LoVo (cell line): ENCODE measurements at regions not wholly inside any gene's neighbourhood (a gene's known extent, or its start where the extent isn't known, plus 50 kb on each side); places are given as distances from the start of the nearest gene placed in this dataset.
"Not testable (repeated sequence)": the region's sequence is repeated elsewhere in the genome, so short reads cannot be mapped to it uniquely, and the experiment has no call there.

ENCODE experiments used
- DNase-seq: peaks from one replicate; pipeline ENCODE4 v3.0.0-alpha.2; 2016; ENCODE audit warnings: low spot score

GRCh38 chr17:14622615-14623101, 321.8 kb downstream of the HS3ST3B1 start:
- no peak for DNase-seq

DNA sequence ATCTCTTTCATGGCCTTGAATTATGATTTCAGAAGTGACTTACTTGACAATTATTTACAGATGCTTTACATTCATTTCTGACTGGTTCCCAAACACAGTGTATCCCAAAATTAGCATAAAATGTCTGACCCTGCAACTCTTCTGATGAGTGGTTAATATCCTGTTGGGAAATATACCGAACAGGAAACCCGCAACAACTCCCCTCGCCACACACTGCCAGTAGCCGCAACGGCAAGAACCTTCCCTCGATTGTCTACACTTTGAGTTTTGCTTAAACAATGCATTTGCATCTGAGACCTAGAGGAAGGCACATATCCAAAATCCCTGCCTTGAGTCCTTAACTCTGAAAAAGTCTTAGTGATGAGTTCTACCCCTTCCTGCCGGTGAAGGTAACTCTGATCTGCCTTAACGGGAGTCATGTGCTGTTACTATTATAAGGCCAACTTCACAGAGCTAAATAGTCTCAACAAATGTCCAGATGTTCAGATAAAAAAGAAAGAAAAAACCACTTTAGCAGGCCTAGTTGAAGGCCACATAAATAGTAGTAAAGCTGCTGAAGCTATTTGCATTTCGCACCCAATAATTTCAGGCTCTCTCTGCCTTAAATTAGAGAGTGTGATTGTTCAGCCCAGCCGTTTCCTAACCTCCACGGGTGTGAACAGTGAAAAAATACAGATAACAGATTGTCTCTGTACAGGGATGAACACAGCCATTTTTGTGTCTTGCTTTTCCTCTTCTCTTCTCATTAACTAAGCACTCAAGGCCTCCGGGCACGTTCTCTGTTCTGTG, 321.1 kb downstream of the HS3ST3B1 start:
- no peak for DNase-seq

DNA sequence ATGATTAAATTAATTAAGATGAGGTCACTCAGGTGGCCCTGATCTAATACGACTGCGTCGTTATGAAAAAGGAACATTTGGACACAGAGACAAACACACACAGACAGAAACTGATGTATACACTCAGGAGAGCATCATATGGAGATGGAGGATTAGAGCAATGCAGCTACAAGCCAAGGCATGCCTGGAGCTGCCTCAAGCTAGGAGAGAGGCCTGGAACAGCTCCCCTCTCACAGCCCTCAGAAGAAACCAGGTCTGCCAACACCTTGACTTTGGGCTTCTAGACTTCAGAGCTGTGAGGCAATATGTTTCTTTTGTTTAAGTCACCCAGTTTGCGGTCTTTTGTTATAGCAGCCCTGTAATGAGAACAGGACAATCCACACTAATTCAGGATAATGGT, 318.9 kb downstream of the HS3ST3B1 start:
- no peak for DNase-seq

DNA sequence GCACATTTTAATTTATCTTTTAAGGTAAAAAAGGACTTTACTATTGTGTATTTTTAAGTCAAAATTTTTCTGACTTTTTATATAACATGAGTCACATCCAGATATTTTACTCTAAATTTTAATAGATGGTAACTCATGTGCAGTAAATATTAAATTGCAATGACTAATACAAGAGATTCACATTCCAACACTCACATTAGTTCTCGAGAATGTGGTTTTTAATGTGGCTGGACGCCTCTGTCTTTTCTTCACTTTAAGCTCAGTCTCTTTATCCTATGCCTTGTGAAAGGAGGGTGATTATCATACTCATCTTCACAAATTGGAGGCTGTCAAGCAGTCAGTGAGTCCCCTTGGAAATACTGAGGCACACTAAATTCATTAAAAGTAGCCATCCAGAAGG, 315.6 kb downstream of the HS3ST3B1 start:
- no peak for DNase-seq

DNA sequence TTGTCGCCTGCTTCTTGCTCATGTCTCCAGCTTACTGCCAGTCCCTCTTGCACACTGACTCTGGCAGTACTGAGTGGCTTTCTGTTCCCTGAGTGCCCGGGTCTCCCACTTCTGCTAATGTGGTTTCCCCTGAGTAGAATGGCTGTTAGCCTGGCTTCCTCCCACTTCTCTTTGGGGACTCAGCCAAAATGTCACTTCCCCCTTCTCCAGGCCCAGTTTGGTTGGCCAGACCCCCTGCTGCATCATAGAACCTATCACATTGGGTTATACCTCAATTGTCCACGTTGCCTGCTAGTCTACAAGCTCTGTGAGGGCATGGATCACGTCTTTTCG, 304.4 kb downstream of the HS3ST3B1 start:
- DNase-seq, result no peak

GRCh38 chr17:14604591-14605266, 303.8 kb downstream of the HS3ST3B1 start:
- DNase-seq, result no peak

DNA sequence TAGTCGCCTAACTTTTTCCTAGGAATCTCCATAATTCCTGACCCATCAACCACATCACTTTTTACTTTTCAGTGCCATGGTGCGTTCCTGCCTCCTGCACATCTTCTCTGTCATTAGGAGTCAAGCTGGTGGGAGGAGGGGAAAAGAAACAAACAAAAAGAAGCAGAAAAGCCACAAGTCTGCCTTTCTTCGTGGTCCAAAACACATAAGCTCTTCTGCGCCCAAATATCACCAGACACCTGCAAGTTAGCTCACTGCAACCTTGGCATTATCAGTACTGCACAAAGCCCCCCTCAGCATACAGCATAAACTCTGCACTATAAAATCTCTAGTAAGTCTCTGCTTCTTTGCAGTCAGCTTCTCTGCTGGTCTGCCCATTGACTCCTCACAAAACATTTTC, 295.3 kb downstream of the HS3ST3B1 start:
- no peak for DNase-seq

DNA sequence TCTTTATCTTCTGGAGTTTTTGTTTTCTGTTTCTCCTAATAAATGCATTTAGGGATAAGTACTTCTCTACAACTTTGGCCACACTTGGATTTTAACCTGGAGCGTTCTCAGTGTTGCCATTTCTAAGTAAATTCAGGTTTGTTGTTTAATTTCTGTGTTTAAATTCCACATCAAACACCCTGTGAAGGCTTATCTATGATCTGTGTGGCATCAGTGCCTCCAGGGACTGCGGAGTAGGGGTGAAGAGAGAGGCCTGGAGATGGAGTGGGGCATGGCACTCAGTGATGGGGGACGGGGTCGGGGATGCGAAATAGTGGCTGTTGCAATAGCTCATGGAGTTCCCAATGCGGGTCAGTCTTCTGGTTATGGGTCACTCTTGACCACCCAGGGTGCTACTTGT, 294.8 kb downstream of the HS3ST3B1 start:
- DNase-seq, result no peak

- no peak for DNase-seq
Measured at GRCh38 chr17:14594690-14595089, 293.8 kb downstream of the HS3ST3B1 start.

GRCh38 chr17:14593956-14594355, 293.1 kb downstream of the HS3ST3B1 start:
- DNase-seq, result no peak

- no peak for DNase-seq
Measured at GRCh38 chr17:14590459-14591250, 289.8 kb downstream of the HS3ST3B1 start.

- DNase-seq, result no peak
Measured at GRCh38 chr17:14585099-14585498, 284.2 kb downstream of the HS3ST3B1 start.

DNA sequence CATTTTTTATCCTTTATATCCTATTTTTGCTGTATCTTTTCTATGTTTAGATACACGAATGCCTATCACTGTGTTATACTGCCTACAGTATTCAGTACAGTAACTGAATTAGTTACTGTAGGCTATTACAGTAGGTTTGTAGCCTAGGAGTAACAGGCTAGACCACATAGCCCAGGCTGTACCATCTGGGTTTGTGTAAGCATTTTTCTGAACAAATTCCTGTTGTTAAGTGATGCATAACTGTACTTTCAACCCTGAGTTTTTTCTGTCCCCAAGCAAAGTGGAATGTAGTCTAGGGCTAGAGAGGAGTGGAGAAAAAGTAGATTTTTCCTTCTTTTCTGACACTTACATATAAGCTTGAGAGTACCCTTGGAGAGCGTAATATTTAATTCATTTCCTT, 282.1 kb downstream of the HS3ST3B1 start:
- DNase-seq, result no peak

GRCh38 chr17:14581186-14581830, 280.4 kb downstream of the HS3ST3B1 start:
- DNase-seq, result no peak

GRCh38 chr17:14580499-14580898, 279.6 kb downstream of the HS3ST3B1 start:
- DNase-seq, result no peak

DNA sequence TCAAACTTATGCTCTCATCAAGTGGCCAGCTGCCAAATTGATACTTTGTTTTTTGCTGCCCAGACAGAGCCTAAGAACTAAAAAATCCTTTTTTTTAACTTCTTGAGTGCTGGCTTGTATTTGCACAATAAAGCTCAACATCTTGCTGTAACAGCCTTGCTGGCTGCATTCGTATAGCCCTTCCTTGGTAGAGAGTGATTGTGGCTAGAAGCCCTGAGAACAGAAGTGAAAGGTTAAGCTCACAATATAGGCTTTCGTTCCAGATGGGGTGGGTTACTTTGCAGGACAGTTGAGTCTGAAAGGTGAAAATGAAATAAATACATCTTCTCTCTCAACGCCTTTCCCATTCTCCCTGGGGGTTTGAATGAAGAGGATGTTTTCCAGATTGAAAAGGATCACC, 278.8 kb downstream of the HS3ST3B1 start:
- DNase-seq, result no peak

DNA sequence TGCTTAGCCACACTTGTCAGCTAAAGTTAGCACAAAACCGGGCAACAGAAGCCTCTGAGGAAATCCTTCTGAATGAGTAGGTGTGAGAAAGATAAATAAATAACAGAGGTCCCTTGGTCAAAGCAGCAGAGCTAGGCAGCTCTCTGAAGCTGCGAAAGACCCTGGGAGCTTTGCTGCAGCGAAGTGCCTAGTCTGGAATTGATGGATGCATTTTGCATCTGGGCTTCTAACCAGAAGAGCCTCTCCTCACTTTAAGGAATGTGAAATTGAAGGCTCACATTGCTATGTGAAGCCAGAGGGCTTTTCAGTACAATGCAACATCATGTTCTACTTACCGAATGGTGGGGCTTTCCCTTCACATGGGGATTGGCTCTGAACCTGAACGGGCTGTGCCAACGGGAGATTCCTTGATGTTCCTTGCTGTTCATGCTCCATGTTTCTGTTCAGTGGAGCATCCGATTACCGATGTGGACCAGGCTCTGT, 274.6 kb downstream of the HS3ST3B1 start:
- no peak for DNase-seq

GRCh38 chr17:14560325-14560724, 259.4 kb downstream of the HS3ST3B1 start:
- DNase-seq, result not testable (repeated sequence)

- no peak for DNase-seq
Measured at GRCh38 chr17:14559264-14560119, 258.6 kb downstream of the HS3ST3B1 start.

DNA sequence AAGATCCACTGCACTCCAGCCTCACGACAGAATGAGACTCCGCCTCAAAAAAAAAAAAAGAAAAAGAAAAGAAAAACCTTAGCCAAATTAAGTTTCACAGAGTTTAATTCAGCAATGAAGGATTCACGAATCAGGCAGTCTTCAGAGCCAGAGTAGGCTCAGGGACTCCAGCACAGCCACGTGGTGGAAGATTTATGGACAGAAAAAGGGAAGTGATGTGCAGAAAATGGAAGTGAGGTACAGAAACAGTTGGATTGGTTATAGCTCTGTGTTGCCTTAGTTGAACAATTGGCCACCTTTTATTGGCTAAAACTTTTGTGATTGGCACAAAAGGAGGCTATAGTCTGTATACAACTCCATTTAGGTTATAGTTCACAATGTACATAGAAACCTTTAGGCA, 256.6 kb downstream of the HS3ST3B1 start:
- no peak for DNase-seq

DNA sequence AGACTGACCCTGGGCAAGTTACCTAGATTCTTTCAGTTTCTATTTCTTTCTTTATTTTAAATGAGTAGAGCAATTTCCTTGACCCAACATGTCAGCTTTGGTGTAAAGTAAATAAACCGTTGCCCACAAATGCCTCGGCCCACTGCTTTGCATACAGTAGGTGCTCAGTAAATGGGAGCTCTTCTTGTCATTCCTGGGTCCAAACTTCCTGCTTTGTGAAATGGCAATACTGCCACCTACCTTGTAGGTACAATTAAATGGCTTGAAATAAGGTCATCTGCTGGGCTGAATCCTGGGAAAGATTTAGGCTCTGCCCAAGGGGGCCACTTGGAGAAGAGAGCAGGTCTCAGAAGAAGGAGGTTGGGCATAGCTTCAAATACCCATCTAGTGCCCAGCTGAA, 253.0 kb downstream of the HS3ST3B1 start:
- DNase-seq, result no peak
